Erythroblast (primary cell): ENCODE measurements at regions not wholly inside any gene's neighbourhood (a gene's known extent, or its start where the extent isn't known, plus 50 kb on each side); places are given as distances from the start of the nearest gene placed in this dataset.

Source experiments
- GATA1 ChIP-seq: IDR thresholded peaks from 2 replicates; pipeline ENCODE4 v1.6.1; 2011; ENCODE audit warnings: low read depth, mild to moderate bottlenecking, control low read depth, low read length, moderate library complexity
- POLR2A ChIP-seq: IDR thresholded peaks from 2 replicates; pipeline ENCODE4 v1.6.1; 2011; ENCODE audit warnings: mild to moderate bottlenecking, low read length

DNA sequence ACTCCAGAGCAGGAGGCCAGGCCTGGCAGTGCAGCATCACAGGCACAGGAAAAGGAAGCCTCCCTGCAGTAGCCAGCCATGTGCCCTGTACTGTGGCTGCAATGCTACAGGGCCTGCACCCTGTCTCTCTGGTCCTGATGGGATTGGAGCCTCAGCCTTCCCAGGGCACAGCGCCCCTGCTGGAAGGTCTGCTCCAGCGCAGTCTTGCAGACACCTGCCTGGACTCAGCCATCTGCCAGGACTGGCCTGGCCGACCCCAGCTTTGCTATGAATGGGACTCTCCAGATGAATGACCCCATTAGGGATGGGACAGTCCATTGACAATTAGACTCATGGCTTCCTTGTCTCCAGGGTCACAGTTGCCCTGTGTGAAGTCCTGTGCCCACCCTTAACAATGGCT lies 251.6 kb downstream of the ERMARD start:
- TF ChIP-seq POLR2A, result no peak
- TF ChIP-seq GATA1, result no peak
